Hematopoietic multipotent progenitor cell treated with erythropoietin and hydrocortisone succinate and interleukin-3 and kit ligand, for 8 days (in vitro differentiated cells): ENCODE measurements at regions not wholly inside any gene's neighbourhood (a gene's known extent, or its start where the extent isn't known, plus 50 kb on each side); places are given as distances from the start of the nearest gene placed in this dataset.
"Not testable (repeated sequence)": the region's sequence is repeated elsewhere in the genome, so short reads cannot be mapped to it uniquely, and the experiment has no call there.

ENCODE experiments used
- DNase-seq: peaks from one replicate; pipeline ENCODE4 v3.0.0-alpha.2; 2015

- no peak for DNase-seq
Observed at GRCh38 chr2:231644426-231644825, 51.8 kb downstream of the TEX44 start.

- DNase-seq: no peak
Observed at GRCh38 chr2:231646476-231646875, 53.8 kb downstream of the TEX44 start.

GRCh38 chr2:231648579-231649174, 56.0 kb downstream of the TEX44 start:
- DNase-seq: peak; percentile 77

GRCh38 chr2:231651561-231651960, 56.8 kb upstream of the PTMA start:
- not testable (repeated sequence) for DNase-seq

- DNase-seq: no peak
Observed at GRCh38 chr2:231655488-231655887, 52.8 kb upstream of the PTMA start.

GRCh38 chr2:231655894-231656293, 52.4 kb upstream of the PTMA start:
- DNase-seq: no peak
